GM12891 (cell line): ENCODE measurements at regions not wholly inside any gene's neighbourhood (a gene's known extent, or its start where the extent isn't known, plus 50 kb on each side); places are given as distances from the start of the nearest gene placed in this dataset.

Experiments
- DNase-seq: peaks from one replicate; pipeline ENCODE4 v3.0.0; 2011; ENCODE audit warnings: low spot score; ENCODE audit not compliant: insufficient read length
- FAIRE-seq: peaks from 2 replicates; lab custom pipeline; 2011; peaks lifted over from hg19 to GRCh38; lab: Jason Lieb, UNC
- PAX5 ChIP-seq: IDR thresholded peaks from 2 replicates; pipeline ENCODE4 v1.6.1; 2011; ENCODE audit warnings: low read length, moderate library complexity, mild to moderate bottlenecking; ENCODE audit not compliant: insufficient read depth, severe bottlenecking
- POLR2A ChIP-seq: IDR thresholded peaks from 2 replicates; pipeline ENCODE4 v1.6.1; 2011; ENCODE audit warnings: low read depth, low read length, control low read depth
- POLR2AphosphoS5 ChIP-seq: IDR thresholded peaks from 2 replicates; pipeline ENCODE4 v1.6.1; 2011; ENCODE audit warnings: low read depth, low read length, control low read depth
- POU2F2 ChIP-seq: IDR thresholded peaks from 2 replicates; pipeline ENCODE4 v1.6.1; 2011; ENCODE audit warnings: low read depth, mild to moderate bottlenecking, control low read depth, low read length, moderate library complexity
- SPI1 ChIP-seq: IDR thresholded peaks from 2 replicates; pipeline ENCODE4 v1.6.1; 2011; ENCODE audit warnings: low read depth, low read length, control low read depth
- TAF1 ChIP-seq: IDR thresholded peaks from 2 replicates; pipeline ENCODE4 v1.6.1; 2011; ENCODE audit warnings: low read depth, low read length, control low read depth

- DNase-seq (no peak), FAIRE-seq (peak; percentile 87)
- TF ChIP-seq POLR2A, result no peak
These were observed 115.0 kb downstream of the GGTLC2 start for GRCh38 chr22:22759371-22759770.

GRCh38 chr22:22759889-22760546, 115.6 kb downstream of the GGTLC2 start:
- TF ChIP-seq PAX5 (no peak), TAF1 (no peak), POU2F2 (no peak), SPI1 (no peak)
- DNase-seq (no peak), FAIRE-seq (no peak)

GRCh38 chr22:22761606-22761962, 117.2 kb downstream of the GGTLC2 start:
- DNase-seq (no peak), FAIRE-seq (no peak)
- TF ChIP-seq POLR2A (no peak), SPI1 (no peak), POLR2AphosphoS5 (no peak), POU2F2 (no peak)

DNA sequence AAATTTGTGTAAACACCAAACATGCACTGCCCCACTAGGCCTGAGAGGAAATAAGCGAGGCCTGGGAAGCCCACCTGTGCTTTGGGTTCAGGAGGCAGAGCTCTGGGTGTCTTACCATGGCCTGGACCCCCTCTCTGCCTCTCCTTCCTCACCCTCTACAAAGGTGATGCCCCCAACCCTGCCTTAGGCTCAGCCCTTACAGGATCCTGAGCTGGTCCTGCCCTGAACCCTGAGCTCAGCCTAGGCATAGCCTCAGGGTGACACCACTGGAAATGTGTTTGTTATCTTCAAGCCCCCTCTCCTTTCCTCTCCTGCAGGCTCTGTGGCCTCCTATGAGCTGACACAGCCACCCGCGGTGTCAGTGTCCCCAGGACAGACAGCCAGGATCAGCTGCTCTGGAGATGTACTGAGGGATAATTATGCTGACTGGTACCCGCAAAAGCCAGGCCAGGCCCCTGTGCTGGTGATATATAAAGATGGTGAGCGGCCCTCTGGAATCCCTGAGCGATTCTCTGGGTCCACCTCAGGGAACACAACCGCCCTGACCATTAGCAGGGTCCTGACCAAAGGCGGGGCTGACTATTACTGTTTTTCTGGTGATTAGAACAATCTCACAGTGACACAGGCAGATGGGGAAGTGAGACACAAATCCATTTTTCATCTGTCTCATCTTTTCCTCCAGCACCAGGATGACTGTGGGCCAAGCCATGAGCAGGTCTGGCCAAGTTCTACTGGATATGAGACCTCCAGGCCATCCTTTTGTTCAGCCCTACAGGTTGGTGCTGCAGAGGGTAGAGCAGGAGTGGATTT, 117.8 kb downstream of the GGTLC2 start:
- no peak for FAIRE-seq
- DNase-seq, result no peak
- TF ChIP-seq POU2F2 (no peak), POLR2AphosphoS5 (no peak), POLR2A (no peak), TAF1 (no peak), SPI1 (peak; percentile 80), PAX5 (no peak)

- TF ChIP-seq POU2F2, result no peak
- no peak for TF ChIP-seq POLR2AphosphoS5
- no peak for TF ChIP-seq PAX5
- TF ChIP-seq SPI1, result no peak
- TF ChIP-seq POLR2A, result no peak
- TF ChIP-seq TAF1, result no peak
- DNase-seq, result no peak
- FAIRE-seq, result peak; percentile 56
These were observed 119.1 kb downstream of the GGTLC2 start for GRCh38 chr22:22763512-22763911.

DNA sequence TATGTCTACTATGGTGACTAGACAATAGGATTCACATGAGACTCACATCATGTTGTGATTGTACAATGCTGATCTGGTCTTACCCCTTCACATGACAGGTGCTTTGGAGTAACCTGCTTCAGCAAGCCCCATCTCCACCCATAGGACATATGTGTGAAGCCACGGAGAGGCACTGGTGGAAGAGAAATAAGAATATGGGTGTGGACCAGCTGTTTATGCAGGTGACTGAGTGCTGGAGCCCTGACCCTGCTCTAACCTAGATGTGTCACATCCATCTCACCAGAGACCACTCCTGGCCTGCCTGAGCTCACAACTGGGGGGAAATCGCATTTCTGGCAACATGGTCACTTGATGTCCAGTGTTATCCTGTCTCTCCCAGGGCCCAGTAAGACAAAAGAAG, 119.7 kb downstream of the GGTLC2 start:
- TF ChIP-seq POU2F2 (no peak), PAX5 (no peak), POLR2AphosphoS5 (no peak), POLR2A (no peak)
- FAIRE-seq, result no peak

GRCh38 chr22:22767876-22768602, 119.6 kb upstream of the IGLL5 start:
- DNase-seq, result no peak
- FAIRE-seq, result no peak
- TF ChIP-seq POLR2AphosphoS5 (no peak), SPI1 (no peak), PAX5 (no peak), TAF1 (no peak)

More for the DNA sequence above, 119.7 kb downstream of the GGTLC2 start:
- no peak for DNase-seq

GRCh38 chr22:22768885-22769284, 118.7 kb upstream of the IGLL5 start:
- no peak for FAIRE-seq
- no peak for DNase-seq
- TF ChIP-seq POU2F2, result no peak
- TF ChIP-seq POLR2AphosphoS5, result no peak
- TF ChIP-seq SPI1, result no peak
- TF ChIP-seq POLR2A, result no peak

DNA sequence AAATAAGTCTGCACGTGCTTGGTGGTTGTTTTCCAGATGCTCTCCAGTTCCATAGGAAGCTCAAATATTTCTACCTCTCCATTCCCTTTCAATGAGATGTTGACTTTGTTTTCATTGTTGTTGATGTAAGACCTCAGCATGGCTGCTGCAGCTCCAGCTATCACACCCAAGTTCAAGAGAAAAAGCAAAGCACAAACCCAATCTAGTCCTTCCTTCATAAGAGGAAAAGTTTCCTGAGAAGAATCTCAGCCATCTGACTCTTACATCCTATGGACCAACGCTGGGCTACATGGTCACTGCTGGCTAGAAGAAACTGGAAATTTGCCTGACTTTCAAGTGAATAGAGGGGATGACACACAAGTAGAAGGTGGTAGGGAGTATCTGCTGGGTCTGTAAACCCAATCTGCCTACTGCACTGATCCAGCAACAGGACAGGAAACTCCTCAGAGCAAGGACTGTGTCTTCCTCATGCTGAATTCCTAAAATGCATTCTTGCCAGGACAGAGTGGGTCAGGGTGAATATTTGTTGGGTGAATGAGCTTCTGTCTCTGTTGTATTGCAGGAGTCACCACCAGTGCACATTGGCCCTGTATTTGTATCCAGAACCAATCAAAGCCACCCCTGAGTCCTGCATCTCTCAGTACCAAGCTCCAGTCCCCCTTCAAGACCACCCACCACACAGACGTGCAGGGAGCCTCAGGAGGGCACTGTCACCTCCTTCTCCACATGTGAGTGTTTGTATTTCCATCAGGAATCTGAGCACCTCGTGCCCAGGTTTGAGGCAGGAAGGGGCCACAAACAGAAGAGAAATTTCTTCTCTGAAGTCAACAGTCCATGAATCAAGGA, 118.0 kb upstream of the IGLL5 start:
- TF ChIP-seq SPI1 (no peak), POLR2A (no peak), POLR2AphosphoS5 (no peak), TAF1 (no peak), POU2F2 (no peak), PAX5 (no peak)
- DNase-seq, result no peak
- no peak for FAIRE-seq
